Ascending aorta (tissue), 2 donors: ENCODE measurements at regions not wholly inside any gene's neighbourhood (a gene's known extent, or its start where the extent isn't known, plus 50 kb on each side); places are given as distances from the start of the nearest gene placed in this dataset.

Source experiments
- DNase-seq, 2 donors: peaks; one replicate each; pipeline ENCODE4 v3.0.0-alpha.2; 2019; ENCODE audit warnings: low spot score in 2 of 2
- H3K27ac ChIP-seq, 2 donors: fragments of 200-600 bp; sonication (generic); one replicate each; pipeline ENCODE4 v1.5.1; 2016 to 2017; ENCODE audit warnings: mild to moderate bottlenecking in 1 of 2
- H3K27me3 ChIP-seq: fragments of 200-600 bp; sonication (generic); one replicate; pipeline ENCODE4 v1.5.1; 2017
- H3K36me3 ChIP-seq, 2 donors: fragments of 200-600 bp; sonication (generic); one replicate each; pipeline ENCODE4 v1.5.1; 2016
- H3K4me1 ChIP-seq, 2 donors: fragments of 200-600 bp; sonication (generic); one replicate each; pipeline ENCODE4 v1.5.1; 2016 to 2017; ENCODE audit warnings: mild to moderate bottlenecking in 1 of 2
- H3K4me3 ChIP-seq, 2 donors: fragments of 200-600 bp; sonication (generic); one replicate each; pipeline ENCODE4 v1.5.1; 2016 to 2017; ENCODE audit warnings: mild to moderate bottlenecking in 1 of 2
- H3K9me3 ChIP-seq, 2 donors: fragments of 200-600 bp; sonication (generic); one replicate each; pipeline ENCODE4 v1.5.1; 2016
- intact Hi-C: fragments of 100-400 bp; cut with DNase I; formaldehyde crosslinking; loops from one replicate; pipeline ENCODE4 v1.15.1; 2023
- TF ChIP-seq, protein P1 (sequence below), 3 experiments: fragments of 200-600 bp in 2 of 3; fragments of 450-650 bp in 1 of 3; sonication (generic) in 2 of 3; IDR thresholded peaks; one replicate each; pipeline ENCODE4 v1.5.1; 2016 to 2019; ENCODE audit warnings: antibody characterized with exemption in 3 of 3, mild to moderate bottlenecking in 1 of 3, moderate library complexity in 1 of 3

DNA sequence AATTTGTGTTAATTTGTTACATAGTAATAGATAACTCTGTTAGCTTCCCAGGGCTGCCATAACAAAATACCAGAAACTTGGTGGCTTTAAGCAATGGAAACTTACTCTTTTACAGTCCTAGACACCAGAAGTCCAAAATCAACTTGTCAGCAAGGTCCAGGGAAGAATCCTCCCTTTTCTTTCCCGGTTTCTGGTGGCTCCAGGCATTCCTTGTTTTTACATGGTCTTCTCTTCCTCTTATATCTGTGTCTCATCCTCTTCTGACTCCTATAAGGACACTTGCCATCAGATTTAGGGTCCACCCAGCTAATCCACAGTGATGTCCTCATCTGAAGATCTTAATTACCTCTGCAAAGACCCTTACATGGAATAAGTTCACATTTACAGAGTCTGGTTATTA lies 95.6 kb downstream of the DDX1 start:
- Histone ChIP-seq H3K4me3 (no peak overlapping the region), H3K4me1 (no peaks in the 10 kb centered on the region), H3K27ac (no peak overlapping the region), H3K36me3 (no peaks in the 10 kb centered on the region), H3K27me3 (no peaks in the 10 kb centered on the region), H3K9me3 (no peaks in the 10 kb centered on the region)
- DNase-seq = no peak
- intact Hi-C loops = no loop called here
- TF ChIP-seq, protein P1, sequence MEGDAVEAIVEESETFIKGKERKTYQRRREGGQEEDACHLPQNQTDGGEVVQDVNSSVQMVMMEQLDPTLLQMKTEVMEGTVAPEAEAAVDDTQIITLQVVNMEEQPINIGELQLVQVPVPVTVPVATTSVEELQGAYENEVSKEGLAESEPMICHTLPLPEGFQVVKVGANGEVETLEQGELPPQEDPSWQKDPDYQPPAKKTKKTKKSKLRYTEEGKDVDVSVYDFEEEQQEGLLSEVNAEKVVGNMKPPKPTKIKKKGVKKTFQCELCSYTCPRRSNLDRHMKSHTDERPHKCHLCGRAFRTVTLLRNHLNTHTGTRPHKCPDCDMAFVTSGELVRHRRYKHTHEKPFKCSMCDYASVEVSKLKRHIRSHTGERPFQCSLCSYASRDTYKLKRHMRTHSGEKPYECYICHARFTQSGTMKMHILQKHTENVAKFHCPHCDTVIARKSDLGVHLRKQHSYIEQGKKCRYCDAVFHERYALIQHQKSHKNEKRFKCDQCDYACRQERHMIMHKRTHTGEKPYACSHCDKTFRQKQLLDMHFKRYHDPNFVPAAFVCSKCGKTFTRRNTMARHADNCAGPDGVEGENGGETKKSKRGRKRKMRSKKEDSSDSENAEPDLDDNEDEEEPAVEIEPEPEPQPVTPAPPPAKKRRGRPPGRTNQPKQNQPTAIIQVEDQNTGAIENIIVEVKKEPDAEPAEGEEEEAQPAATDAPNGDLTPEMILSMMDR (IDR thresholded peaks at IDR 0.05) = no peak

DNA sequence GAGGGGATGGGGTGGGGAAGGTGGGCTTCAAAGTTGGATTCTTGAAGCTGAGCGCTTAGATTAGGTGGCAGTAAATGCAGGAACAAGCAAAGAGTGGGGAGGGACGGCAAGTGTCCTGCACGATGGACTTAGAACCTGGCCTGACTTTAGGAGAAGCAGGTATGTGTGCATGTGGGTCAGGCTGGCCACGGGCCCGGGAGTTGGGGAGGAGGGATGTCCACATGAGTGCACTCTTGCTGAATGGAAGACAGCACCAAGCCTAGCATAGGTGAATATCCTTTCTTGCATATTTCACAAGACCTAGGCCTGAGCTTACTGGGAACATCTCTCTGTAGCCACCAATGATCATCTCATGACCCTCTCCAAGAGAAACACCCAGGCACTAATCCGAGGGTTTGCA lies 96.1 kb downstream of the DDX1 start:
- no peaks in the 10 kb centered on the region for H3K4me1 ChIP-seq
- TF ChIP-seq, protein P1 (IDR thresholded peaks at IDR 0.05) = no peak
- no peaks in the 10 kb centered on the region for H3K27me3 ChIP-seq
- H3K9me3 ChIP-seq = no peaks in the 10 kb centered on the region
- no peaks in the 10 kb centered on the region for H3K36me3 ChIP-seq
- intact Hi-C loops = no loop called here
- H3K4me3 ChIP-seq = no peak overlapping the region
- DNase-seq = no peak
- no peak overlapping the region for H3K27ac ChIP-seq

DNA sequence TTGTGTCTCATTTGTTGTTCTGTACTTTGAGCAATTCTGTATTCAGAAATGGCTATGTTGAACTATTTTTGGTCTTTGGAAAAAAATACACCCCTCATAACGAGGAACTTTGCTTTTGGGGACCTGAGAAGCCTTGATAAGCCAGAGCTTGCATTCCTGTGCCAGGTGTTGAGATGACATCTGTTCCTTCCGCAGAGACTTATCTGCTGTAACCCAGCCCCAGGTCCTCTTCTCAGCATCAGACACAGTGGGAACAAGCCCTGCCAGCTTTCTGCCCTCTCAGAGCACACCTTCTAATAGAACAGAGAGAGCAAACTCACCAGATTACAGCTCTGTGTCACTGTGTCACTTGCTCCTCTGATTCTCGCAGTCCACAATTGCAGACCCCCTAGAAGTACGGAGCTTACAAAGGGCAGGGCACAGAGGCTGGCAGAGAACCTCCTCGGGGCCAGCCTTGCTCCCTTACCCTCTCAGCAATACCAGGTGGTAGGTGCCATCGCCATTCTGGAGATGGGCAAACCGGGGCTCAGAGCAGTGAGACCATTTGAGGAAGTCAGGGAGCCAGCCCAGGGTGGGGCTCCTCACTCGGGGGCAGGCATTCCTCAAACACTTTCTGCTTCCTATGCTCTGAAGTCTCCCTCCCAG lies 97.4 kb downstream of the DDX1 start:
- H3K4me3 ChIP-seq = no peak overlapping the region
- intact Hi-C loops = no loop called here
- H3K27ac ChIP-seq = no peak overlapping the region

DNA sequence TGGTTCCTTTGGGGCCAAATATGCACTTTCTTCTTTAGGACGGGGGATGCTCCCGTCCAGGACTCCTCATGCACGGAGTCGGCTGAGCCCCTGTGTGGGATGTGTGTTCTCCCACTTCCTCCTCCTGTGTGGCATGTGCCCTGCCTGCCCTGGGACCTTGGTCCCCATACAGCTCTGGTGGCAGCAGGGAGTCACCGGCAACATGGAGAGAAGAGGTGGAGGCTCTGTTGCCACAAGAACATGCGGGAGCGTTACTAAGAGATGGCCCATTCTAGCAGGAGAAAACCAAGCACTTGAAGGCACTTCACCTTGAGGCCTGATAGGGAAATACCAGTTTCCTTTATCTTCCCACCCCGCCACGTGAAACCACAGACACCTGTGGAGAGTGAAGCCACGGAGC lies 98.0 kb downstream of the DDX1 start:
- H3K36me3 ChIP-seq = no peaks in the 10 kb centered on the region
- H3K4me3 ChIP-seq = no peak overlapping the region
- no peak for DNase-seq
- no peaks in the 10 kb centered on the region for H3K4me1 ChIP-seq
- H3K27me3 ChIP-seq = no peaks in the 10 kb centered on the region
- TF ChIP-seq, protein P1 (IDR thresholded peaks at IDR 0.05) = no peak
- no peaks in the 10 kb centered on the region for H3K9me3 ChIP-seq
- no peak overlapping the region for H3K27ac ChIP-seq
- intact Hi-C loops = no loop called here

More for the DNA sequence above, 97.4 kb downstream of the DDX1 start:
- no peak for DNase-seq
- H3K4me1 ChIP-seq = no peaks in the 10 kb centered on the region
- TF ChIP-seq, protein P1 (IDR thresholded peaks at IDR 0.05) = no peak
- H3K36me3 ChIP-seq = no peaks in the 10 kb centered on the region
- H3K9me3 ChIP-seq = no peaks in the 10 kb centered on the region
- no peaks in the 10 kb centered on the region for H3K27me3 ChIP-seq

DNA sequence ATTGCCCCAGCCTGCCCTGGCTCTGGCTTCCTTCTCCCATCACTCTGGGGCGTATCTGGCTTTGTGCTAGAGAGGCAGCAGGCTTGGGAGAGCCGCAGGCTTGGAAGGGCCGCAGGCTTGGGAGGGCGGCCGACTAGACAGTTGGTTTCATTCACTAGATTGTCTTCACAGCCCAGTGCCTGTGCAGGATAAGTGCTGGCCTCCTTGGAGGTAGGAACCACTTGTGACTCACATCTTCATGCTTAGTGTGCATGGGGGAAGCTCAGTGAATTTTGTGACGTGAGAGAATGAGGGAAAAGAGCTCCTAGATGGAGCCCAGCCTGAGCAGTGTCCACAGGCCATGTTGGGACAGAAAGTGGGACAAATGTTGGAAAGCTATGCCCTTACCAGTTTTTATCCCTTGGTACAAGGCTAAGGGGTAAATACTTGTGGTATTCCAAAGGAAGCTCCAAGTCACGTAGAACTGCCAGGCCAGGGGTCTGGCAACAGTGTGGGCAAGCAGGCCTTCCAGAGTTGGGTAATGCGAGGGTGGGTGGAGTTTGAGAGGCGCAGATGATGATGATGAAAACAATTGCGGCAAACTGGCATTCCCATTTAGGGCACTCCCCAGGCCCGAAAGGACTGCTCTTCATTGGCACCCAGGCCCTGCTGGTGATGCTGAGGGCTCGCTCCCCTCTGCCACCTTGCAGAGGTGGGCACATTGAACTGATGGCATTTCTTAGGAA lies 100.1 kb downstream of the DDX1 start:
- Histone ChIP-seq H3K9me3 (no peaks in the 10 kb centered on the region), H3K27ac (no peak overlapping the region), H3K4me3 (no peak overlapping the region), H3K4me1 (no peaks in the 10 kb centered on the region), H3K36me3 (no peaks in the 10 kb centered on the region), H3K27me3 (no peaks in the 10 kb centered on the region)
- TF ChIP-seq, protein P1 (IDR thresholded peaks at IDR 0.05) = no peak
- intact Hi-C loops = no loop called here
- no peak for DNase-seq
